ENCODE measurements at regions not wholly inside any gene's neighbourhood (a gene's known extent, or its start where the extent isn't known, plus 50 kb on each side); places are given as distances from the start of the nearest gene placed in this dataset.

DNA sequence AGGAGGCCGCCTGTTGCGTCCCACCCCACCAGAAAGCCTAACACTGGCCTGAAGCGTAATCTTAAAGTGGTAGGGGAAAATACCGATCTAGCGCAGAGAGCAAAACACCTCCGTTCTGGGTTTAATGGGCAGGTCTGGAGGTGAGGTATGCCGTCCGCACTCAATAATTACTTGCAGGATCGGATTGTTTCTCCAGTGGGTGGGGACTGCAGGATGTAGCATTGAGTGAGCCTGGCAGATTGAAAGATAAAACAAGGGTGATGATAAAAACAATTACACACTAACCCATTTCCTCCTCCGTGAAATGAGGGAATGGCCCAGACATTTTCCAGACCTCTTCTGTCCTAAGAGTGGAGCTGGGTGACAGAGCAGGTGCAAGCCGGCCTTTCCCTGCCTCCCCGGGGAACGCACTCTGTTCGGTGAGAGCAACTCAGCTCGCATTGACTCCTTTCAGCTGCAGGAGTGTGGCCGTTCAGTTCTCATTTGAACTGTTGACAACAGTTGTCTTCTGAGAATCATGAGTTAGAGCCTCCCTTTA is 110.2 kb upstream of the DOCK9 start:
- no TSS peak for BruUV-seq (replicated peaks)
- H3K9ac ChIP-seq (ENCODE audit: low read depth, low read length), result no peak overlapping the region
- no peak overlapping the region for H3K4ac ChIP-seq (ENCODE audit: low read depth, low read length)
- H2AFZ ChIP-seq (replicated peaks; ENCODE audit: low read length, poor library complexity), result peak overlapping the region; percentile 99
- H3K9me3 ChIP-seq (ENCODE audit: control insufficient read depth, insufficient read depth, low read length), result no peaks in the 10 kb centered on the region
- H2BK15ac ChIP-seq (ENCODE audit: low read depth, low read length), result no peak overlapping the region
- H4K5ac ChIP-seq (ENCODE audit: low read depth, low read length), result no peak overlapping the region
- no peaks in the 10 kb centered on the region for H4K20me1 ChIP-seq (ENCODE audit: insufficient read depth, low read length)
- in situ Hi-C loops (cut with MboI; ENCODE audit: low sequenced_read_pairs), result no loop called here
- intact Hi-C loops (cut with micrococcal nuclease), result loop anchor here (10.0 kb wide), 1 partner anchor 177 kb away; no protein-coding TSS in a partner anchor
- H3K14ac ChIP-seq (replicated peaks; ENCODE audit: low read depth, low read length), result no peak overlapping the region
- no peak overlapping the region for H3K56ac ChIP-seq (ENCODE audit: extremely low read depth, insufficient read depth, low read length)
- POLR2A ChIA-PET (ENCODE audit: unreplicated experiment), result interaction anchor here (0.6 kb wide), 2 partner anchors 18 to 892 kb away, joined by 3 to 7 read pairs; no protein-coding TSS in a partner anchor
- no peak overlapping the region for H2AK5ac ChIP-seq (ENCODE audit: low read depth, low read length)
- peaks cover 5% of the 10 kb centered on the region; the same call in 1 of the 2 replicates for H3K9me1 ChIP-seq (ENCODE audit: insufficient read depth, low read length)
- no peak overlapping the region for H3K27ac ChIP-seq (ENCODE audit: insufficient read depth, low read length)
- TF ChIP-seq CHD1 (IDR thresholded peaks at IDR 0.05; ENCODE audit: low read depth, low read length) (no peak), RAD21 (IDR thresholded peaks at IDR 0.05; ENCODE audit: low read length) (no peak), POLR2A (IDR thresholded peaks at IDR 0.05; ENCODE audit: low read depth, low read length) (no peak), NFE2L2 (IDR thresholded peaks at IDR 0.05; ENCODE audit: low read depth, low read length) (no peak), MXI1 (IDR thresholded peaks at IDR 0.05; ENCODE audit: borderline replicate concordance, low read depth, low read length) (no peak), MAZ (IDR thresholded peaks at IDR 0.05; ENCODE audit: borderline replicate concordance, low read depth, low read length) (no peak), RCOR1 (IDR thresholded peaks at IDR 0.05; ENCODE audit: insufficient replicate concordance, low read length) (no peak), MAFK (IDR thresholded peaks at IDR 0.05; ENCODE audit: low read depth, low read length) (no peak), CEBPB (IDR thresholded peaks at IDR 0.05; ENCODE audit: low read depth, low read length) (no peak), RFX5 (IDR thresholded peaks at IDR 0.05; ENCODE audit: low read depth, low read length) (no peak), FOS (IDR thresholded peaks at IDR 0.05; ENCODE audit: low read depth, low read length) (no peak), SMC3 (IDR thresholded peaks at IDR 0.05; ENCODE audit: low read depth, low read length) (no peak), BHLHE40 (IDR thresholded peaks at IDR 0.05; ENCODE audit: low read depth, low read length) (no peak)
- TF ChIP-seq, protein P1, sequence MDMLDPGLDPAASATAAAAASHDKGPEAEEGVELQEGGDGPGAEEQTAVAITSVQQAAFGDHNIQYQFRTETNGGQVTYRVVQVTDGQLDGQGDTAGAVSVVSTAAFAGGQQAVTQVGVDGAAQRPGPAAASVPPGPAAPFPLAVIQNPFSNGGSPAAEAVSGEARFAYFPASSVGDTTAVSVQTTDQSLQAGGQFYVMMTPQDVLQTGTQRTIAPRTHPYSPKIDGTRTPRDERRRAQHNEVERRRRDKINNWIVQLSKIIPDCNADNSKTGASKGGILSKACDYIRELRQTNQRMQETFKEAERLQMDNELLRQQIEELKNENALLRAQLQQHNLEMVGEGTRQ (IDR thresholded peaks at IDR 0.05; ENCODE audit: low read depth, low read length), result no peak
- TF ChIP-seq, protein P2, sequence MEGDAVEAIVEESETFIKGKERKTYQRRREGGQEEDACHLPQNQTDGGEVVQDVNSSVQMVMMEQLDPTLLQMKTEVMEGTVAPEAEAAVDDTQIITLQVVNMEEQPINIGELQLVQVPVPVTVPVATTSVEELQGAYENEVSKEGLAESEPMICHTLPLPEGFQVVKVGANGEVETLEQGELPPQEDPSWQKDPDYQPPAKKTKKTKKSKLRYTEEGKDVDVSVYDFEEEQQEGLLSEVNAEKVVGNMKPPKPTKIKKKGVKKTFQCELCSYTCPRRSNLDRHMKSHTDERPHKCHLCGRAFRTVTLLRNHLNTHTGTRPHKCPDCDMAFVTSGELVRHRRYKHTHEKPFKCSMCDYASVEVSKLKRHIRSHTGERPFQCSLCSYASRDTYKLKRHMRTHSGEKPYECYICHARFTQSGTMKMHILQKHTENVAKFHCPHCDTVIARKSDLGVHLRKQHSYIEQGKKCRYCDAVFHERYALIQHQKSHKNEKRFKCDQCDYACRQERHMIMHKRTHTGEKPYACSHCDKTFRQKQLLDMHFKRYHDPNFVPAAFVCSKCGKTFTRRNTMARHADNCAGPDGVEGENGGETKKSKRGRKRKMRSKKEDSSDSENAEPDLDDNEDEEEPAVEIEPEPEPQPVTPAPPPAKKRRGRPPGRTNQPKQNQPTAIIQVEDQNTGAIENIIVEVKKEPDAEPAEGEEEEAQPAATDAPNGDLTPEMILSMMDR (conservative IDR thresholded peaks at IDR 0.05; ENCODE audit: low read depth, low read length), result no peak
- TF ChIP-seq, protein P3, sequence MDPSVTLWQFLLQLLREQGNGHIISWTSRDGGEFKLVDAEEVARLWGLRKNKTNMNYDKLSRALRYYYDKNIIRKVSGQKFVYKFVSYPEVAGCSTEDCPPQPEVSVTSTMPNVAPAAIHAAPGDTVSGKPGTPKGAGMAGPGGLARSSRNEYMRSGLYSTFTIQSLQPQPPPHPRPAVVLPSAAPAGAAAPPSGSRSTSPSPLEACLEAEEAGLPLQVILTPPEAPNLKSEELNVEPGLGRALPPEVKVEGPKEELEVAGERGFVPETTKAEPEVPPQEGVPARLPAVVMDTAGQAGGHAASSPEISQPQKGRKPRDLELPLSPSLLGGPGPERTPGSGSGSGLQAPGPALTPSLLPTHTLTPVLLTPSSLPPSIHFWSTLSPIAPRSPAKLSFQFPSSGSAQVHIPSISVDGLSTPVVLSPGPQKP (IDR thresholded peaks at IDR 0.05; ENCODE audit: borderline replicate concordance, low read depth, low read length), result no peak
- dilution Hi-C loops (cut with HindIII; ENCODE audit: low sequenced_read_pairs, unreplicated experiment), result no loop called here
- peak overlapping the region; percentile 71 for H3K4me3 ChIP-seq (ENCODE audit: insufficient read depth, low read depth, low read length)
- peaks cover 0 to 9% of the 10 kb centered on the region in 2 experiments; a peak in 1 of 4 replicates for H3K79me1 ChIP-seq (ENCODE audit: low read depth in 1 of 2, low read length in 2 of 2)
- H4K91ac ChIP-seq (ENCODE audit: insufficient read depth, low read depth, low read length), result no peak overlapping the region
- no peak overlapping the region; the same call in 1 of the 2 replicates for H3K23ac ChIP-seq (ENCODE audit: low read depth, low read length)
- CTCF ChIA-PET, result interaction anchor here (0.6 kb wide), 1 partner anchor 230 kb away, joined by 3 read pairs; no protein-coding TSS in a partner anchor
- peak overlapping the region; percentile 81 for H3K4me2 ChIP-seq (ENCODE audit: low read depth, low read length)
- WGBS, 2 experiments (ENCODE audit: extremely low coverage in 2 of 2, insufficient read length in 1 of 2), result 16% methylated on average over 7 of the region's 16 CpGs; no CpG with 5 or more reads in 1 of the 2 experiments
- peaks cover 12% of the 10 kb centered on the region; the same call in 1 of the 2 replicates for H3K27me3 ChIP-seq (ENCODE audit: control insufficient read depth, insufficient read depth, low read length)
- H2BK5ac ChIP-seq (ENCODE audit: low read depth, low read length, poor library complexity, severe bottlenecking), result no peak overlapping the region
- peak overlapping the region; percentile 11; the same call in 1 of the 2 replicates for H2BK20ac ChIP-seq (ENCODE audit: low read depth, low read length)
- no peak for DNase-seq
- peak overlapping the region in 1 of 2 experiments; percentile 53; a peak in 1 of 4 replicates for H4K8ac ChIP-seq (ENCODE audit: low read depth in 2 of 2, low read length in 2 of 2)
- H3K18ac ChIP-seq (ENCODE audit: low read depth, low read length), result no peak overlapping the region
- peak; percentile 13 for ATAC-seq (ENCODE audit: low read depth)
- H2AK9ac ChIP-seq (replicated peaks; ENCODE audit: low read depth, low read length, poor library complexity), result peak overlapping the region; percentile 62
- no peaks in the 10 kb centered on the region for H3K4me1 ChIP-seq (ENCODE audit: control insufficient read depth, insufficient read depth, low read length)
- H2BK120ac ChIP-seq (ENCODE audit: low read depth, low read length), result no peak overlapping the region
- no peaks in the 10 kb centered on the region for H3K36me3 ChIP-seq (ENCODE audit: control insufficient read depth, insufficient read depth, low read length)
